SK-N-SH (cell line): ENCODE measurements at regions not wholly inside any gene's neighbourhood (a gene's known extent, or its start where the extent isn't known, plus 50 kb on each side); places are given as distances from the start of the nearest gene placed in this dataset.

Source experiments
- SIN3A ChIP-seq: IDR thresholded peaks from 2 replicates; pipeline ENCODE4 v1.6.1; 2012; ENCODE audit warnings: low read depth, mild to moderate bottlenecking, low read length, moderate library complexity, borderline replicate concordance
- TF ChIP-seq, protein P1 (sequence below): IDR thresholded peaks from 2 replicates; pipeline ENCODE4 v1.6.1; 2012; ENCODE audit warnings: mild to moderate bottlenecking, low read depth, low read length, moderate library complexity

- TF ChIP-seq, protein P1, sequence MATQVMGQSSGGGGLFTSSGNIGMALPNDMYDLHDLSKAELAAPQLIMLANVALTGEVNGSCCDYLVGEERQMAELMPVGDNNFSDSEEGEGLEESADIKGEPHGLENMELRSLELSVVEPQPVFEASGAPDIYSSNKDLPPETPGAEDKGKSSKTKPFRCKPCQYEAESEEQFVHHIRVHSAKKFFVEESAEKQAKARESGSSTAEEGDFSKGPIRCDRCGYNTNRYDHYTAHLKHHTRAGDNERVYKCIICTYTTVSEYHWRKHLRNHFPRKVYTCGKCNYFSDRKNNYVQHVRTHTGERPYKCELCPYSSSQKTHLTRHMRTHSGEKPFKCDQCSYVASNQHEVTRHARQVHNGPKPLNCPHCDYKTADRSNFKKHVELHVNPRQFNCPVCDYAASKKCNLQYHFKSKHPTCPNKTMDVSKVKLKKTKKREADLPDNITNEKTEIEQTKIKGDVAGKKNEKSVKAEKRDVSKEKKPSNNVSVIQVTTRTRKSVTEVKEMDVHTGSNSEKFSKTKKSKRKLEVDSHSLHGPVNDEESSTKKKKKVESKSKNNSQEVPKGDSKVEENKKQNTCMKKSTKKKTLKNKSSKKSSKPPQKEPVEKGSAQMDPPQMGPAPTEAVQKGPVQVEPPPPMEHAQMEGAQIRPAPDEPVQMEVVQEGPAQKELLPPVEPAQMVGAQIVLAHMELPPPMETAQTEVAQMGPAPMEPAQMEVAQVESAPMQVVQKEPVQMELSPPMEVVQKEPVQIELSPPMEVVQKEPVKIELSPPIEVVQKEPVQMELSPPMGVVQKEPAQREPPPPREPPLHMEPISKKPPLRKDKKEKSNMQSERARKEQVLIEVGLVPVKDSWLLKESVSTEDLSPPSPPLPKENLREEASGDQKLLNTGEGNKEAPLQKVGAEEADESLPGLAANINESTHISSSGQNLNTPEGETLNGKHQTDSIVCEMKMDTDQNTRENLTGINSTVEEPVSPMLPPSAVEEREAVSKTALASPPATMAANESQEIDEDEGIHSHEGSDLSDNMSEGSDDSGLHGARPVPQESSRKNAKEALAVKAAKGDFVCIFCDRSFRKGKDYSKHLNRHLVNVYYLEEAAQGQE: no peak
- no peak for TF ChIP-seq SIN3A
Measured at GRCh38 chr5:111869681-111870080, 112.7 kb upstream of the NREP start.
